Tibial nerve (tissue), 4 donors: ENCODE measurements at regions not wholly inside any gene's neighbourhood (a gene's known extent, or its start where the extent isn't known, plus 50 kb on each side); places are given as distances from the start of the nearest gene placed in this dataset.

Source experiments
- EP300 ChIP-seq, 2 donors: sonication (generic); formaldehyde crosslinking; IDR thresholded peaks; one replicate each; pipeline ENCODE4 v1.6.1; 2017; ENCODE audit warnings: antibody characterized with exemption in 2 of 2, mild to moderate bottlenecking in 1 of 2
- POLR2A ChIP-seq, 2 donors: fragments of 450-650 bp; IDR thresholded peaks; one replicate each; pipeline ENCODE4 v1.6.1; 2017; ENCODE audit warnings: antibody characterized with exemption in 2 of 2, mild to moderate bottlenecking in 2 of 2, moderate library complexity in 2 of 2
- TF ChIP-seq, protein P1 (sequence below), 5 experiments: fragments of 200-600 bp in 3 of 5; fragments of 450-650 bp in 2 of 5; sonication (generic) in 3 of 5; IDR thresholded peaks; one replicate each; pipeline ENCODE4 v1.5.1; 2016 to 2019; ENCODE audit warnings: antibody characterized with exemption in 5 of 5, mild to moderate bottlenecking in 3 of 5, moderate library complexity in 2 of 5

DNA sequence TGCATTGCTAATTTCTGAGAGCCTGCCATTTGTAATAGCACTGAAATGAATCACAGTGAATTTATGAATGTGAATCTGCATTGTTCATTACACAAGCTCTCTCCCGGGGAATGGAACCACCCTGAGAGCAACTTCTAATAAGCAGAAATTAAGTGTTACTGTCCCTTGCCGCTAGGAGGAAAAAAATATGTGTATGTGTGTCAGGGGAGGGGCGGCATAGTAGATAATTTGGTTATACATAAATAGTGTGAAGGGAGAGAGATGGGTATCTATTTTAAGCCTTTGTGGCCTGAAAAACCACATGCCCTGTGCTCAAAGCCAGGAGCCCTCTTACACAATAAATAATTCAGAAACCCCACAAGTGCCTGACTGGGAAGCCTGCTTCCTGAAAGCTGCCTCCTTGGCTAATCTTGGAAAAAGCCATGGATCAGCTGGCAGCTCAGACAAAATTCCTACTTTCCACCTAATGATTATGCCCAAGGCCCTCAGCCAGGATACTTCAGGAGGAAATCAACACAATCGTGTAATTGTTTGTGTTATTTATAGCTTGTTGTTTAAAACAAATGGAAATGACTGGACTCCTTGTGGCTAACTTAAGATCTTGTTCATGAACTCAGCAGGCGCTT, 366.2 kb upstream of the KITLG start:
- TF ChIP-seq, protein P1, sequence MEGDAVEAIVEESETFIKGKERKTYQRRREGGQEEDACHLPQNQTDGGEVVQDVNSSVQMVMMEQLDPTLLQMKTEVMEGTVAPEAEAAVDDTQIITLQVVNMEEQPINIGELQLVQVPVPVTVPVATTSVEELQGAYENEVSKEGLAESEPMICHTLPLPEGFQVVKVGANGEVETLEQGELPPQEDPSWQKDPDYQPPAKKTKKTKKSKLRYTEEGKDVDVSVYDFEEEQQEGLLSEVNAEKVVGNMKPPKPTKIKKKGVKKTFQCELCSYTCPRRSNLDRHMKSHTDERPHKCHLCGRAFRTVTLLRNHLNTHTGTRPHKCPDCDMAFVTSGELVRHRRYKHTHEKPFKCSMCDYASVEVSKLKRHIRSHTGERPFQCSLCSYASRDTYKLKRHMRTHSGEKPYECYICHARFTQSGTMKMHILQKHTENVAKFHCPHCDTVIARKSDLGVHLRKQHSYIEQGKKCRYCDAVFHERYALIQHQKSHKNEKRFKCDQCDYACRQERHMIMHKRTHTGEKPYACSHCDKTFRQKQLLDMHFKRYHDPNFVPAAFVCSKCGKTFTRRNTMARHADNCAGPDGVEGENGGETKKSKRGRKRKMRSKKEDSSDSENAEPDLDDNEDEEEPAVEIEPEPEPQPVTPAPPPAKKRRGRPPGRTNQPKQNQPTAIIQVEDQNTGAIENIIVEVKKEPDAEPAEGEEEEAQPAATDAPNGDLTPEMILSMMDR (IDR thresholded peaks at IDR 0.05) = peak in 2 of 5 experiments; percentile 9 to 11
- TF ChIP-seq POLR2A (IDR thresholded peaks at IDR 0.05) = no peak
- peak in 1 of 2 donors; percentile 32 for TF ChIP-seq EP300 (IDR thresholded peaks at IDR 0.05)
